GM12878 (cell line): ENCODE measurements at regions not wholly inside any gene's neighbourhood (a gene's known extent, or its start where the extent isn't known, plus 50 kb on each side); places are given as distances from the start of the nearest gene placed in this dataset.

Experiments used
- ATAC-seq: fragments of 200-7000 bp; cut with Tn5 transposase; 3 replicates; pipeline ENCODE4 v1.9.1; 2020; ENCODE audit warnings: mild to moderate bottlenecking, moderate library complexity
- BruUV-seq: library from RNA; stranded (reverse); fragments of 400-500 nt; replicated peaks from 2 replicates; lab custom pipeline; 2021; lab: Mats Ljungman, UMichigan
- CTCF ChIA-PET: fragments of 300-600 bp; sonication (Branson Sonifier 250); formaldehyde crosslinking; extraction: SDS; loops from one replicate; lab custom pipeline; 2021; ENCODE audit warnings: inconsistent platforms; lab: Yijun Ruan, JAX
- POLR2A ChIA-PET: fragments of 350-600 bp; formaldehyde crosslinking; extraction: SDS; loops from one replicate; lab custom pipeline; 2021; ENCODE audit warnings: inconsistent platforms; lab: Charles Lee
- RAD21 ChIA-PET: fragments of 300-600 bp; sonication (Branson Sonifier 250); formaldehyde crosslinking; loops from one replicate; lab custom pipeline; 2023; ENCODE audit warnings: antibody characterized with exemption; ENCODE audit not compliant: unreplicated experiment; lab: Charles Lee
- SMC1A ChIA-PET: fragments of 300-600 bp; sonication (Branson Sonifier 250); formaldehyde crosslinking; loops from one replicate; lab custom pipeline; 2023; ENCODE audit not compliant: unreplicated experiment, uncharacterized antibody; lab: Charles Lee
- DNase-seq: peaks from one replicate; pipeline ENCODE4 v3.0.0-alpha.2; 2011; ENCODE audit warnings: low read depth, low spot score
- FAIRE-seq: peaks from 3 replicates; lab custom pipeline; 2011; peaks lifted over from hg19 to GRCh38; lab: Jason Lieb, UNC
- H2AFZ ChIP-seq: 2 replicates; pipeline ENCODE4 v1.6.0; 2011; ENCODE audit warnings: low read depth, low read length, control low read depth; ENCODE audit not compliant: control insufficient read depth
- H3K27ac ChIP-seq: 2 replicates; pipeline ENCODE4 v1.5.1; 2011; ENCODE audit warnings: control low read depth; ENCODE audit not compliant: control insufficient read depth, insufficient read depth
- H3K27me3 ChIP-seq, 2 experiments: replicated peaks in 1 of 2; 2 replicates each; pipeline versions ENCODE4 v1.6.0 to v1.6.1; 2011; ENCODE audit warnings: low read length in 1 of 2; ENCODE audit not compliant: control insufficient read depth in 2 of 2, insufficient read depth in 2 of 2
- H3K36me3 ChIP-seq, 2 experiments: 2 replicates each; pipeline ENCODE4 v1.5.1; 2011; ENCODE audit warnings: low read length in 1 of 2; ENCODE audit not compliant: control insufficient read depth in 2 of 2, insufficient read depth in 2 of 2
- H3K4me1 ChIP-seq: 2 replicates; pipeline ENCODE4 v1.6.1; 2011; ENCODE audit warnings: mild to moderate bottlenecking, low read length, moderate library complexity, mixed read lengths; ENCODE audit not compliant: control insufficient read depth, insufficient read depth
- H3K4me2 ChIP-seq: 2 replicates; pipeline ENCODE4 v1.6.0; 2011; ENCODE audit warnings: control low read depth; ENCODE audit not compliant: control insufficient read depth, insufficient read depth
- H3K4me3 ChIP-seq: fragments of 200-600 bp; sonication (generic); 2 replicates; pipeline ENCODE4 v1.5.1; 2016
- H3K79me2 ChIP-seq: 2 replicates; pipeline ENCODE4 v1.6.0; 2011; ENCODE audit warnings: low read length; ENCODE audit not compliant: control insufficient read depth, insufficient read depth
- H3K9ac ChIP-seq: 2 replicates; pipeline ENCODE4 v1.8.0; 2011; ENCODE audit warnings: low read length, control low read depth, mixed read lengths; ENCODE audit not compliant: control insufficient read depth, insufficient read depth
- H3K9me3 ChIP-seq: replicated peaks from 3 replicates; pipeline ENCODE4 v1.5.1; 2011; ENCODE audit warnings: mild to moderate bottlenecking, low read length; ENCODE audit not compliant: control insufficient read depth, insufficient read depth
- H4K20me1 ChIP-seq: 2 replicates; pipeline ENCODE4 v1.6.0; 2011; ENCODE audit not compliant: control insufficient read depth, insufficient read depth
- BACH1 ChIP-seq: fragments of 450-650 bp; IDR thresholded peaks from 2 replicates; pipeline ENCODE4 v1.6.1; 2017; ENCODE audit warnings: mild to moderate bottlenecking, borderline replicate concordance
- CREM ChIP-seq: IDR thresholded peaks from 2 replicates; pipeline ENCODE4 v1.6.1; 2014; ENCODE audit warnings: antibody characterized with exemption, low read depth
- DPF2 ChIP-seq: fragments of 450-650 bp; IDR thresholded peaks from 2 replicates; pipeline ENCODE4 v1.6.1; 2017; ENCODE audit warnings: mild to moderate bottlenecking
- EGR1 ChIP-seq, 2 experiments: IDR thresholded peaks; 1 replicate in 1 of 2; 2 replicates in 1 of 2; pipeline ENCODE4 v1.6.1; 2011 to 2012; ENCODE audit warnings: low read depth in 2 of 2, low read length in 2 of 2, borderline replicate concordance in 1 of 2, mild to moderate bottlenecking in 1 of 2, moderate library complexity in 1 of 2
- ESRRA ChIP-seq: IDR thresholded peaks from 2 replicates; pipeline ENCODE4 v1.6.1; 2012; ENCODE audit warnings: mild to moderate bottlenecking, low read length, improper control_type of control experiment
- GABPA ChIP-seq: IDR thresholded peaks from 2 replicates; pipeline ENCODE4 v1.6.1; 2014; ENCODE audit warnings: antibody characterized with exemption, low read depth, mild to moderate bottlenecking, inconsistent platforms
- GATAD2B ChIP-seq: fragments of 450-650 bp; conservative IDR thresholded peaks from 2 replicates; pipeline ENCODE4 v1.6.1; 2017; ENCODE audit warnings: low read depth, mild to moderate bottlenecking, moderate library complexity
- MEF2A ChIP-seq: IDR thresholded peaks from 2 replicates; pipeline ENCODE4 v1.6.1; 2011; ENCODE audit warnings: low read depth, mild to moderate bottlenecking, low read length, moderate library complexity; ENCODE audit not compliant: insufficient read depth
- MTA2 ChIP-seq: fragments of 450-650 bp; IDR thresholded peaks from 2 replicates; pipeline ENCODE4 v1.6.1; 2016; ENCODE audit warnings: low read depth, mild to moderate bottlenecking, moderate library complexity
- PML ChIP-seq: IDR thresholded peaks from 2 replicates; pipeline ENCODE4 v1.6.1; 2012; ENCODE audit warnings: low read length, inconsistent platforms
- RBBP5 ChIP-seq: fragments of 200-600 bp; sonication (generic); conservative IDR thresholded peaks from 2 replicates; pipeline ENCODE4 v1.6.1; 2016
- SIN3A ChIP-seq: IDR thresholded peaks from 2 replicates; pipeline ENCODE4 v1.6.1; 2012; ENCODE audit warnings: low read depth, low read length, improper control_type of control experiment
- SMAD5 ChIP-seq: IDR thresholded peaks from 2 replicates; pipeline ENCODE4 v1.6.1; 2016; ENCODE audit warnings: antibody characterized with exemption, low read depth
- TBL1XR1 ChIP-seq: IDR thresholded peaks from 2 replicates; pipeline ENCODE4 v1.6.1; 2012; ENCODE audit warnings: low read depth, low read length, improper control_type of control experiment
- WGBS: methylation state at CpG from one replicate; pipeline ENCODE4 v1.1.6; 2016; ENCODE audit warnings: low lambda C conversion rate; ENCODE audit not compliant: insufficient replicate concordance, insufficient coverage; ENCODE audit errors: missing lambda C conversion rate; 5-methylcytosine and 5-hydroxymethylcytosine counted together
- in situ Hi-C: fragments of 300-500 bp; cut with MboI; formaldehyde crosslinking; loops from 9 replicates; pipeline ENCODE4 v1.14.3; 2018; ENCODE audit warnings: mixed read lengths
- intact Hi-C: fragments of 100-400 bp; cut with micrococcal nuclease; formaldehyde crosslinking; loops from one replicate; pipeline ENCODE4 v1.14.2; 2022; ENCODE audit not compliant: unreplicated experiment
- TF ChIP-seq, protein P1 (sequence below): fragments of 450-650 bp; conservative IDR thresholded peaks from 2 replicates; pipeline ENCODE4 v1.6.1; 2017; ENCODE audit warnings: mild to moderate bottlenecking, moderate library complexity
- TF ChIP-seq, protein P2 (sequence below): IDR thresholded peaks from 2 replicates; pipeline ENCODE4 v1.6.1; 2011; ENCODE audit warnings: low read depth, mild to moderate bottlenecking, low read length, moderate library complexity, borderline replicate concordance; ENCODE audit errors: extremely low read depth

DNA sequence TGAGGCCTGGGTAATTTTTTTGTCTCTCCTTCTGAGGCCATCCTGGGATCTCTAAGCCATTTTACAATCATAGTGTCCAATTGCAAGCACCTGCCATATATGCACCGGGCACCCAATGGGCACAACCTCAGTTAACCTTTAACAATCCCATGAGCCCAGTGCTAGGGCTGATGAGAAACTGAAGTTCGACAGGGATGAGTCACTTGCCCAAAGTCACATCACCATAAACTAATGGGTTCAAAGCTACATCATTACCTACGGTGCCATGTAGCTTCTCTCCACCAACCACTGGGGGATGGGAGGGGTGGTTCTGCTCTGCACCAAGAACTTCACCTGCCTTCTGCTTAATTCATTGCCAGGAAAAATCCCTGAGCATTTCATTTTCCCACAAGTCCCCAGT is 95.8 kb upstream of the ZNF716 start (continued):
- TF ChIP-seq CREM (no peak), TBL1XR1 (no peak)

- FAIRE-seq (no peak), DNase-seq (no peak), ATAC-seq (no peak)
- no peaks in the 10 kb centered on the region for H4K20me1 ChIP-seq
- WGBS: 23% methylated on average over 12 of the region's 12 CpGs
- H3K36me3 ChIP-seq: no peaks in the 10 kb centered on the region
- H3K79me2 ChIP-seq: no peaks in the 10 kb centered on the region
- intact Hi-C loops (no loop called here), in situ Hi-C loops (no loop called here)
- POLR2A ChIA-PET: no interaction called here
- H3K9ac ChIP-seq: no peak overlapping the region
- CTCF ChIA-PET: no interaction called here
- no peak overlapping the region for H3K4me3 ChIP-seq
- H3K9me3 ChIP-seq: no peaks in the 10 kb centered on the region; the same call in 2 of the 3 replicates
- H3K4me1 ChIP-seq: no peaks in the 10 kb centered on the region
- RAD21 ChIA-PET: no interaction called here
- no peak overlapping the region for H3K27ac ChIP-seq
- TF ChIP-seq DPF2 (no peak), RBBP5 (no peak), SMAD5 (no peak), ESRRA (no peak)
- no peaks in the 10 kb centered on the region for H3K27me3 ChIP-seq
- H2AFZ ChIP-seq: no peak overlapping the region
- BruUV-seq: no TSS peak
- SMC1A ChIA-PET: no interaction called here
- H3K4me2 ChIP-seq: no peak overlapping the region
Measured at GRCh38 chr7:57354679-57355338, 95.2 kb upstream of the ZNF716 start.

DNA sequence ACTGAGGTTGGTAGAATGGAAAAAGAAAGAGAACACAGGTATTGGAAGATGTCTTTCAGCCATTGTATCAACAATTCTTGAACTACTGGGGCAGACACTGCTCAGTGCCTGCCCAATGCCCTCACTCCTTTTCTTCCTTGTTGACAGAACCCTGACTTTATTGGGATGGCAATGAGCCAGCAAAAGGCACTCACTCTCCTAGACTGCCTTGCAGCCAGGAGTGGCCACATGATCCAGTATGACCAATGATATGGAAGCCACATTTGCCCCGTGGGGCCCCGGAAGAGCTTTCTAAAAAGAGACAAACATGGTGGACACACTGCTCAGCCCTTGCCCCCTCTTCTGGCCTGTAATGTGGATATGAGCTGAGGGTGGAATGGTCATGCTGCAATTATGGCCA is 88.6 kb upstream of the ZNF716 start:
- no TSS peak for BruUV-seq
- H3K79me2 ChIP-seq: no peaks in the 10 kb centered on the region
- POLR2A ChIA-PET: no interaction called here
- no peak overlapping the region for H3K4me2 ChIP-seq
- SMC1A ChIA-PET: no interaction called here
- RAD21 ChIA-PET: no interaction called here
- FAIRE-seq (no peak), DNase-seq (no peak), ATAC-seq (no peak)
- H3K27me3 ChIP-seq: no peaks in the 10 kb centered on the region
- H3K4me1 ChIP-seq: no peaks in the 10 kb centered on the region
- CTCF ChIA-PET: no interaction called here
- H3K9ac ChIP-seq: no peak overlapping the region
- no peaks in the 10 kb centered on the region for H3K36me3 ChIP-seq
- in situ Hi-C loops (no loop called here), intact Hi-C loops (no loop called here)
- no peak overlapping the region for H3K4me3 ChIP-seq
- no peak overlapping the region for H3K27ac ChIP-seq
- 0% methylated on average over 2 of the region's 2 CpGs for WGBS
- H4K20me1 ChIP-seq: no peaks in the 10 kb centered on the region
- no peak overlapping the region for H2AFZ ChIP-seq
- H3K9me3 ChIP-seq: no peaks in the 10 kb centered on the region; the same call in 2 of the 3 replicates
- TF ChIP-seq EGR1 (IDR thresholded peaks at IDR 0.05; ENCODE audit: borderline replicate concordance in 1 of 2, low read depth in 2 of 2, low read length in 2 of 2) (no peak), BACH1 (no peak), PML (no peak), GATAD2B (no peak), MTA2 (no peak), MEF2A (no peak), SIN3A (no peak), GABPA (no peak)
- TF ChIP-seq, protein P1, sequence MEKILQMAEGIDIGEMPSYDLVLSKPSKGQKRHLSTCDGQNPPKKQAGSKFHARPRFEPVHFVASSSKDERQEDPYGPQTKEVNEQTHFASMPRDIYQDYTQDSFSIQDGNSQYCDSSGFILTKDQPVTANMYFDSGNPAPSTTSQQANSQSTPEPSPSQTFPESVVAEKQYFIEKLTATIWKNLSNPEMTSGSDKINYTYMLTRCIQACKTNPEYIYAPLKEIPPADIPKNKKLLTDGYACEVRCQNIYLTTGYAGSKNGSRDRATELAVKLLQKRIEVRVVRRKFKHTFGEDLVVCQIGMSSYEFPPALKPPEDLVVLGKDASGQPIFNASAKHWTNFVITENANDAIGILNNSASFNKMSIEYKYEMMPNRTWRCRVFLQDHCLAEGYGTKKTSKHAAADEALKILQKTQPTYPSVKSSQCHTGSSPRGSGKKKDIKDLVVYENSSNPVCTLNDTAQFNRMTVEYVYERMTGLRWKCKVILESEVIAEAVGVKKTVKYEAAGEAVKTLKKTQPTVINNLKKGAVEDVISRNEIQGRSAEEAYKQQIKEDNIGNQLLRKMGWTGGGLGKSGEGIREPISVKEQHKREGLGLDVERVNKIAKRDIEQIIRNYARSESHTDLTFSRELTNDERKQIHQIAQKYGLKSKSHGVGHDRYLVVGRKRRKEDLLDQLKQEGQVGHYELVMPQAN: no peak
- TF ChIP-seq, protein P2, sequence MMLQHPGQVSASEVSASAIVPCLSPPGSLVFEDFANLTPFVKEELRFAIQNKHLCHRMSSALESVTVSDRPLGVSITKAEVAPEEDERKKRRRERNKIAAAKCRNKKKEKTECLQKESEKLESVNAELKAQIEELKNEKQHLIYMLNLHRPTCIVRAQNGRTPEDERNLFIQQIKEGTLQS: no peak
